HG03175 (cell line): ENCODE measurements at regions not wholly inside any gene's neighbourhood (a gene's known extent, or its start where the extent isn't known, plus 50 kb on each side); places are given as distances from the start of the nearest gene placed in this dataset.

Experiments
- ATAC-seq: cut with Tn5 transposase; IDR thresholded peaks from one replicate; pipeline ENCODE4 v1.9.1; 2021; ENCODE audit warnings: mild to moderate bottlenecking, moderate library complexity; ENCODE audit not compliant: unreplicated experiment

- no peak for ATAC-seq
Observed at GRCh38 chr11:122183933-122184332, 67.9 kb upstream of the BLID start.

- no peak for ATAC-seq
Observed at GRCh38 chr11:122181893-122182292, 65.9 kb upstream of the BLID start.

DNA sequence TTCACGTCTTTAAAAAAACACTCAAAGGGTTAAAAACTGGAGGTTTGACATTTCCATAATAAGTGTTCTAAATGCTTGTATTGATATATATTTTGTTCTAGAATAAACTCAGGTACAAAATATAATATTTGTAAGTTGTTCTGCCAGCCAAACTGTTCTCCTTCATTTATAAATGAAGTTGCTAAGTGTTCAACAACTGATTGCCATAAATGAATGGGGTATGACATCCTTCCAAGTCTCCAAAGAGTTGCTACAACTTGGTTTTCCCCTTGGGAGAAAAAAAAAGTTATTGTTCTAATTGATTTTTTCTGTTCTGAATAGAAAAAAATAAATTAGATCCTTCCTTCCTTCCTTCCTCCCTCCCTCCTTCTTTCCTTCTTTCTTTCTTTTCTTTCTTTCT is 65.4 kb upstream of the BLID start:
- no peak for ATAC-seq

DNA sequence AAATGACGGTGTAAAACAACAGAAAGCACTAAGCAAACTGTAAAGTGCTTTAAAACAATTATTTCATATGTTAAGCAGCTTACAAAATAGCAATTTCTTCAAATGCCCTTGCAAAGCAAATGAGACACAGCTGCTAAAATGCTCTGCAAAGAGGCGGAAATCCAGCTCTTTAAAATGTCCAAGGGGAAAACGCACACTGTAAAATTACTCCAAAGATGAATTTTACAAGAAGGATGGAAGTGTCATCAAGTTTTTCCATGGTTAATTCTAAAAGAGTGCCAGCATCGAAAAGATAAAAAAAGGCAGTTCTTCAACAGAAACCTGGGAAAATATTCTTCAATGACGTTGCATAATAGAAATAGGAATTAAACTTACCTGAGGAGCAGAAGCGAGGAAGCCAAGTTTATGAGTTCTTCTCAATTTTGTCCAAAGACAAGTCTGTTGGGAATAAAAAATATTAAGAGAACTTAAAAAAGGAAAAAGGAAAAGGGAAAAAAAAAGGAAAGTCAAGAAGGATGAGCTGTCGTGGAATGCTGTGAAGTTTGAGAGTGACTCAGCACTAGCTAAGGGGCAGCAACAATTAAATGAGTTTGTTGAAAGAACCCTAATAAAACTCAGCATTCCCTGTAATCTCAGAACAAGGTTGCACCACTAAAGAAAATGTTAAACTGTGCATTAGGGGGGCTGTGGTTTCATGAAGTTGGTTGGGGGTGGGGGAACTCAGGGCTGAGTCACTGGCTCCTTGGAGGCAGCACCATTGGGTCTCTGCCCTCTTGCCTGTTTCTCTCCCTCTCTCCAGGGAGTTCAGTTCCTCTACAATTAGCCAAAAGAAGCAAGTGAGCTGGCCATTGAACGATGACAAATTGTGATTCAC is 64.2 kb upstream of the BLID start:
- no peak for ATAC-seq

DNA sequence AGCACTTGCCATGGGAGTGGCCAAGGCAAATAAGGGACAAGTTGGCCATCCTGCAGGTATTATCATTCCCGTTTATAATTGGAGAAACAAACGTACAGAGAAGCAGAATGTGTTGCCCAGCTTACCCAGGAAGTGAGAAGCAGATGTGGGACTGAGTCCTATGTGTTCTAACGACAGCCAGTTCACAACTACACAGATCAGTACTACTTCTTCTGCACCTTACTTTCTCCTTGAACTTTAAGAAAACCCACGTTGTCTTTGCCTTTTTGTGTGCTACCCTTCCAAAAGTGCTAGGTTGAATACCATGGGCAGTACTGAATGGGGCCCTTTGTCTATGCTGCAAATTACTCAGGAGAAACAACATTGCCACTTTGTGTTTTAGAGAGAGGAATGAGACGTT is 62.8 kb upstream of the BLID start:
- no peak for ATAC-seq

GRCh38 chr11:122177238-122177637 is 61.2 kb upstream of the BLID start:
- no peak for ATAC-seq

- ATAC-seq = no peak
Observed at GRCh38 chr11:122176651-122177050, 60.6 kb upstream of the BLID start.

GRCh38 chr11:122175306-122175705 is 59.3 kb upstream of the BLID start:
- no peak for ATAC-seq

DNA sequence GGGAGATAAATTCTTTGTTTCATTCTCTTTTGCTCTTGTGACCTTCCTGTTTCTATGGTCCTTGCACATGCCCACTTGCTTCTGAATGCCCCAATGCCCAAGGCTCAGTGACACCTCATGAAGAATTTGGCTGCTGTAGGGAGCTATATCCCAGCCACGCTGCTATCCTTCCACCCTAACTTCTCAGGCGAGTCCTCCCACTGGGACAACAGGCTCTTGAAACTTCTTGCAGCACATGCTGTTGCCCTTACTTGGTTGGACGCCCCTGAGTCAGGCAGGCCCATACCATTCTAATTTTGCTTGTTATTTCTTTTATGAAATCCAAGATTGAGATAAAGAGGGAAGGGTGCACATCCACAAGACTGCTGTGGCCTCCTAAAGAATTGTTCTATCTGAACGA is 57.6 kb upstream of the BLID start:
- ATAC-seq = no peak

DNA sequence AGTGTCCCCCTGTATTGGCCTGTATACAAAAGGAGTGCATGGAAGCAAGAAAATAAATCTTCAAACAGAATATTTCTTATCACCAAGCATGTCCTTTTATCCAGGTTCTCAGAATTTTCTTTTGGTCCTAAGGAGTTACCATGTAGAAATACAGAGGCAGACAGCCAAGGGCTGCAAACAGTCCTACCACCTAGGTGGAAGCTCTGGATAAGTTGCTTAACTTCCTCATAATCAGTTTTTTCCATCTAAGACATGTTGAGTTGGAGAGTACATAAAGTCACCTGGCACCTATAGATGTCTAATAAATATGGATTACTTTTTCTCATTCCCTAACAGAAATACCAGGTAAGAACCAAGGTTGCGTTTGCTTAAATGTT is 57.0 kb upstream of the BLID start:
- ATAC-seq = no peak

GRCh38 chr11:122172352-122173073 is 56.5 kb upstream of the BLID start:
- ATAC-seq = no peak

GRCh38 chr11:122170815-122171475 is 54.9 kb upstream of the BLID start:
- no peak for ATAC-seq

DNA sequence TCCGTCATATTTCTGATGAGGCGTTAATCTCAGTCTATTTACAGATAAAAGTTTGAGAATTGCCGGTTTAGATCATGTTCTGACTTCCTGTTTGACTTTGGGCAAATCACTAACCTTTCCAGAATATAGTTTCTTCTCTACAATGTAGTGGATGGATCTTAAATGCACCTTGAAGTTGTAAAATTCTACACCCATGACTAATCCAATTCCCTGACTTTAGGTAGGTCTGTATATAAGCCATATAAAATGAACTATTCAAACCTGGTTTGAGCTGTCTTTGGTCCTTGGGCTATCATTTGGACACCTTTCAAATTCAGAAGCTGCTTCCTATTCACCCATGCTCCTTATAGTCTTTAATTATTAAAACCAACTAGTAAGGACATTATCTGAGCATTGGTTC is 52.2 kb upstream of the BLID start:
- ATAC-seq = no peak

DNA sequence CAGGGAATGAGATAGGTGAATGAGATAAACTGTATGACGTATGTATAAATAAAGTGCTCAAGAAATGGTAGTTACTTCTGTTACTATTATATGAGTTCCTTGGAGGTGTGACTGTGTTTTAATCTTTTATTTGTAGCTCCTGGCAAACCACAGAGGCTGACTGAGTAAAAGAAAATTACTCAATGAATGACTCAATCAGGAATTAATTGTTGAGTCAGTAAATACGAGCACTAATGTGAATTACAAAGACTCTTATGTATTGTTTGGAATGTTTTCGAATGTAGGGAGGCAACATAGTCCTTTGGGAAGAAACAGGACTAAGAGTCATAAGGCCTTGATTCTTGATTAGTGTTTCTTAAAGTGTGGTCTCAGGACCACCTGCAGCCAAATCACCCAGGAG is 51.1 kb upstream of the BLID start:
- ATAC-seq = no peak

GRCh38 chr11:122165607-122166371 is 49.8 kb upstream of the BLID start:
- ATAC-seq = no peak
